ENCODE measurements at regions not wholly inside any gene's neighbourhood (a gene's known extent, or its start where the extent isn't known, plus 50 kb on each side); places are given as distances from the start of the nearest gene placed in this dataset.

GRCh38 chr4:83171436-83172039, 57.0 kb upstream of the PLAC8 start:
- DNase-seq: no peak

- no peak for DNase-seq
These were observed 56.4 kb upstream of the PLAC8 start for GRCh38 chr4:83170952-83171399.

Measured in hypothalamus (tissue), 51 donors.